ENCODE measurements at regions not wholly inside any gene's neighbourhood (a gene's known extent, or its start where the extent isn't known, plus 50 kb on each side); places are given as distances from the start of the nearest gene placed in this dataset.

- H3K36me3 ChIP-seq (ENCODE audit: control insufficient read depth, insufficient read depth, low read length): no peaks in the 10 kb centered on the region
- ATAC-seq (no peak), DNase-seq (peak in 1 of 2 donors; percentile 44)
- no peaks in the 10 kb centered on the region for H3K27me3 ChIP-seq (ENCODE audit: control insufficient read depth, insufficient read depth, low read length)
- H3K36me3 Mint-ChIP-seq: no peaks in the 10 kb centered on the region
- H3K4me1 Mint-ChIP-seq: peaks cover 38 to 51% of the 10 kb centered on the region in 2 donors
- H3K9me3 Mint-ChIP-seq: no peaks in the 10 kb centered on the region
- peaks cover 10 to 21% of the 10 kb centered on the region in 2 donors for H3K27me3 Mint-ChIP-seq (ENCODE audit: low read depth in 2 of 2)
- H3K9me3 ChIP-seq (ENCODE audit: control insufficient read depth, insufficient read depth, low read length): no peaks in the 10 kb centered on the region
- no peak for TF ChIP-seq CTCF (IDR thresholded peaks at IDR 0.05)
- peaks cover 91% of the 10 kb centered on the region for H3K4me1 ChIP-seq (ENCODE audit: control insufficient read depth, insufficient read depth, low read length)
- peak overlapping the region; percentile 65 for H3K4me3 ChIP-seq (ENCODE audit: low read length)
- WGBS (ENCODE audit: insufficient coverage): 23% methylated on average over 14 of the region's 17 CpGs
- H3K27ac ChIP-seq (ENCODE audit: low read length): peak overlapping the region; percentile 92
- H3K27ac Mint-ChIP-seq: peak overlapping the region; percentile 26 to 93
- intact Hi-C loops (cut with micrococcal nuclease): loop anchor here (10.0 kb wide), 1 partner anchor 146 kb away; no protein-coding TSS in a partner anchor
- H3K4me3 Mint-ChIP-seq: peak overlapping the region; percentile 82
Observed at GRCh38 chrX:40170830-40171512, 73.2 kb upstream of the BCOR start.

- TF ChIP-seq CTCF (IDR thresholded peaks at IDR 0.05): peak; percentile 15
- peak overlapping the region; percentile 92 for H3K27ac ChIP-seq (ENCODE audit: low read length)
- no peaks in the 10 kb centered on the region for H3K27me3 ChIP-seq (ENCODE audit: control insufficient read depth, insufficient read depth, low read length)
- Mint-ChIP-seq H3K27me3 (ENCODE audit: low read depth in 2 of 2) (peaks cover 21 to 33% of the 10 kb centered on the region in 2 donors), H3K4me3 (peak overlapping the region; percentile 78), H3K9me3 (no peaks in the 10 kb centered on the region), H3K36me3 (peaks cover 5% of the 10 kb centered on the region), H3K27ac (peak overlapping the region; percentile 63 to 93), H3K4me1 (peaks cover 35 to 48% of the 10 kb centered on the region in 2 donors)
- 17% methylated on average over 44 of the region's 44 CpGs for WGBS (ENCODE audit: insufficient coverage)
- H3K9me3 ChIP-seq (ENCODE audit: control insufficient read depth, insufficient read depth, low read length): no peaks in the 10 kb centered on the region
- H3K4me1 ChIP-seq (ENCODE audit: control insufficient read depth, insufficient read depth, low read length): peaks cover 79% of the 10 kb centered on the region
- H3K36me3 ChIP-seq (ENCODE audit: control insufficient read depth, insufficient read depth, low read length): no peaks in the 10 kb centered on the region
- H3K4me3 ChIP-seq (ENCODE audit: low read length): peak overlapping the region; percentile 20
- intact Hi-C loops (cut with micrococcal nuclease): loop anchor here (2.0 to 10.0 kb wide), 3 partner anchors 65 to 145 kb away; partner anchors contain the start of gene BCOR
- peak; percentile 60 to 89 for DNase-seq
- ATAC-seq: peak; percentile 67 to 82 (median 70)
Observed at GRCh38 chrX:40169193-40170101, 71.7 kb upstream of the BCOR start.

GRCh38 chrX:40168480-40169011 is 70.8 kb upstream of the BCOR start:
- Histone ChIP-seq H3K27ac (ENCODE audit: low read length) (no peak overlapping the region), H3K4me1 (ENCODE audit: control insufficient read depth, insufficient read depth, low read length) (peaks cover 70% of the 10 kb centered on the region), H3K27me3 (ENCODE audit: control insufficient read depth, insufficient read depth, low read length) (no peaks in the 10 kb centered on the region), H3K4me3 (ENCODE audit: low read length) (no peak overlapping the region), H3K36me3 (ENCODE audit: control insufficient read depth, insufficient read depth, low read length) (no peaks in the 10 kb centered on the region), H3K9me3 (ENCODE audit: control insufficient read depth, insufficient read depth, low read length) (no peaks in the 10 kb centered on the region)
- no peaks in the 10 kb centered on the region for H3K9me3 Mint-ChIP-seq
- peaks cover 27 to 39% of the 10 kb centered on the region in 2 donors for H3K4me1 Mint-ChIP-seq
- peak overlapping the region in 1 of 2 donors; percentile 82 for H3K27ac Mint-ChIP-seq
- no peak for DNase-seq
- peaks cover 22 to 37% of the 10 kb centered on the region in 2 donors for H3K27me3 Mint-ChIP-seq (ENCODE audit: low read depth in 2 of 2)
- intact Hi-C loops (cut with micrococcal nuclease): loop anchor here (2.0 kb wide), 2 partner anchors 64 to 72 kb away; partner anchors contain the start of gene BCOR
- no peak for ATAC-seq
- 79% methylated on average over 39 of the region's 39 CpGs for WGBS (ENCODE audit: insufficient coverage)
- peak overlapping the region; percentile 84 for H3K4me3 Mint-ChIP-seq
- TF ChIP-seq CTCF (IDR thresholded peaks at IDR 0.05): no peak
- H3K36me3 Mint-ChIP-seq: peaks cover 5% of the 10 kb centered on the region

Measured in natural killer cell (primary cell).